GM23338 (cell line): ENCODE measurements at regions not wholly inside any gene's neighbourhood (a gene's known extent, or its start where the extent isn't known, plus 50 kb on each side); places are given as distances from the start of the nearest gene placed in this dataset.

Source experiments
- CREB1 ChIP-seq: fragments of 250-450 bp; sonication (Bioruptor Pico); IDR thresholded peaks from 2 replicates; pipeline ENCODE4 v1.5.0; 2020; ENCODE audit warnings: low read depth, mild to moderate bottlenecking, moderate library complexity
- CTCF ChIP-seq, 2 experiments: fragments of 200-600 bp in 1 of 2; sonication (generic) in 1 of 2; conservative IDR thresholded peaks; 2 replicates each; pipeline versions ENCODE4 v1.5.1 to v1.6.1; 2016 to 2017; ENCODE audit warnings: antibody characterized with exemption in 2 of 2, low read depth in 2 of 2, mild to moderate bottlenecking in 2 of 2, moderate library complexity in 1 of 2
- ETS1 ChIP-seq: IDR thresholded peaks from 2 replicates; pipeline ENCODE4 v1.6.1; 2016; ENCODE audit warnings: antibody characterized with exemption
- EZH2 ChIP-seq: fragments of 200-600 bp; sonication (generic); IDR thresholded peaks from one replicate; pipeline ENCODE4 v1.8.0; 2017; ENCODE audit warnings: antibody characterized with exemption, mild to moderate bottlenecking, low read depth; ENCODE audit not compliant: unreplicated experiment
- EZH2phosphoT487 ChIP-seq: fragments of 200-600 bp; sonication (generic); IDR thresholded peaks from one replicate; pipeline ENCODE4 v1.8.1; 2018; ENCODE audit warnings: antibody characterized with exemption; ENCODE audit not compliant: unreplicated experiment
- NANOG ChIP-seq: IDR thresholded peaks from 2 replicates; pipeline ENCODE4 v1.6.1; 2016; ENCODE audit warnings: antibody characterized with exemption, borderline replicate concordance
- POLR2AphosphoS5 ChIP-seq: IDR thresholded peaks from 2 replicates; pipeline ENCODE4 v1.6.1; 2016; ENCODE audit warnings: antibody characterized with exemption, low read depth
- REST ChIP-seq: IDR thresholded peaks from one replicate; pipeline ENCODE4 v1.6.1; 2018; ENCODE audit warnings: antibody characterized with exemption; ENCODE audit not compliant: unreplicated experiment
- ZNF114 ChIP-seq: fragments of 250-450 bp; sonication (Bioruptor Pico); IDR thresholded peaks from 2 replicates; pipeline ENCODE4 v1.5.0; 2020; ENCODE audit warnings: mild to moderate bottlenecking, moderate library complexity
- ZNF331 ChIP-seq: fragments of 250-450 bp; sonication (Bioruptor Pico); IDR thresholded peaks from 2 replicates; pipeline ENCODE4 v1.5.0; 2020; ENCODE audit warnings: low read depth, mild to moderate bottlenecking, moderate library complexity

DNA sequence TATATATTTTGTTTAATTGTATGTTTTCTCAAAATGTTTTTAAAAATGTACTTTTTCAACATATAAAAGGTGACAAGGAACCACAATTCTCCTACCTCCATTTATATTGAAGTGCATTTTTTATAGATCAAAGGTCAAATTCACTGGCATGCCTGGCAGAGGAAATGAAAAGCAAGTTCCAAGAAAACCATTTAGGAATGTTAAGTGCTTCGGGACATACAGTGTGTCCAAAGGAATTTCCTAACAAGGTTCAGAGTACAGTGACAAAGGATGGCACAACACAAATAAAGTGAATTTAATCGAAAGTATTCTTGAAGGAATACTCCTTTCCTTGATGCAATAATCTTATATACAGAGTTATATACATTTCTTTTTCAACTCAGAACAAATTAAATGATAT, 242.3 kb downstream of the CCER1 start:
- TF ChIP-seq CTCF (conservative IDR thresholded peaks at IDR 0.05; ENCODE audit: low read depth in 2 of 2) (no peak), POLR2AphosphoS5 (no peak), EZH2 (no peak), REST (no peak), EZH2phosphoT487 (no peak), ZNF114 (CRISPR knock-in tag) (no peak), ETS1 (no peak), CREB1 (no peak), NANOG (no peak), ZNF331 (CRISPR knock-in tag) (no peak)
